B cell (primary cell): ENCODE measurements at regions not wholly inside any gene's neighbourhood (a gene's known extent, or its start where the extent isn't known, plus 50 kb on each side); places are given as distances from the start of the nearest gene placed in this dataset.

Experiments used
- ATAC-seq: fragments of 200-7000 bp; cut with Tn5 transposase; one replicate; pipeline ENCODE4 v1.10.0; 2021; ENCODE audit warnings: low read depth, mild to moderate bottlenecking, moderate number of reproducible peaks, moderate library complexity
- CTCF ChIA-PET: fragments of 350-600 bp; sonication (Branson Sonifier 250); formaldehyde crosslinking; loops from one replicate; lab custom pipeline; 2021; ENCODE audit warnings: antibody characterized with exemption, inconsistent platforms; lab: Charles Lee
- POLR2A ChIA-PET: fragments of 350-600 bp; sonication (Branson Sonifier 250); formaldehyde crosslinking; loops from one replicate; lab custom pipeline; 2021; ENCODE audit warnings: antibody characterized with exemption; lab: Charles Lee
- DNase-seq: peaks from one replicate; pipeline ENCODE4 v3.0.0; 2013
- H2AFZ ChIP-seq: 2 replicates; pipeline ENCODE4 v1.6.1; 2012; ENCODE audit warnings: mild to moderate bottlenecking, low read depth, low read length; ENCODE audit not compliant: insufficient read depth, poor library complexity, severe bottlenecking
- H3K27ac ChIP-seq, 2 donors: 1 replicate in 1 of 2; 2 replicates in 1 of 2; pipeline ENCODE4 v1.5.1; 2012 to 2013; ENCODE audit warnings: low read length in 2 of 2, mild to moderate bottlenecking in 2 of 2, moderate library complexity in 1 of 2
- H3K27me3 ChIP-seq, 4 experiments: fragments of 200-600 bp in 1 of 4; sonication (generic) in 1 of 4; replicated peaks in 1 of 4; 1 replicate in 2 of 4; 2 replicates in 2 of 4; pipeline versions ENCODE4 v1.6.1 to v1.7.0; 2013 to 2016; ENCODE audit warnings: low read length in 3 of 4, mild to moderate bottlenecking in 2 of 4, mixed read lengths in 1 of 4, moderate library complexity in 1 of 4; ENCODE audit not compliant: insufficient read depth in 4 of 4, control insufficient read depth in 3 of 4; ENCODE audit errors: control extremely low read depth in 1 of 4
- H3K36me3 ChIP-seq, 2 experiments: replicated peaks in 1 of 2; 1 replicate in 1 of 2; 2 replicates in 1 of 2; pipeline versions ENCODE4 v1.6.1 to v1.7.1; 2013; ENCODE audit warnings: low read length in 1 of 2; ENCODE audit not compliant: insufficient read depth in 2 of 2, control insufficient read depth in 1 of 2; ENCODE audit errors: control extremely low read depth in 1 of 2, extremely low read depth in 1 of 2
- H3K4me1 ChIP-seq, 2 donors: fragments of 200-600 bp in 1 of 2; sonication (generic) in 1 of 2; 1 replicate in 1 of 2; 2 replicates in 1 of 2; pipeline versions ENCODE4 v1.5.1 to v1.6.1; 2013 to 2017; ENCODE audit warnings: low read length in 2 of 2; ENCODE audit not compliant: control insufficient read depth in 2 of 2, insufficient read depth in 2 of 2
- H3K4me2 ChIP-seq: replicated peaks from 2 replicates; pipeline ENCODE3; 2012; ENCODE audit warnings: mild to moderate bottlenecking, low read depth, low read length; ENCODE audit not compliant: poor library complexity, severe bottlenecking
- H3K4me3 ChIP-seq, 5 experiments: fragments of 200-600 bp in 1 of 5; sonication (generic) in 1 of 5; 1 replicate in 3 of 5; 2 replicates in 2 of 5; pipeline versions ENCODE4 v1.5.1 to v1.7.0; 2011 to 2016; ENCODE audit warnings: low read length in 4 of 5, mild to moderate bottlenecking in 4 of 5, low read depth in 2 of 5, control low read depth in 1 of 5, moderate library complexity in 1 of 5; ENCODE audit not compliant: insufficient read depth in 1 of 5; ENCODE audit errors: control extremely low read depth in 1 of 5, extremely low read depth in 1 of 5
- H3K79me2 ChIP-seq: fragments of 200-600 bp; sonication (generic); one replicate; pipeline ENCODE4 v1.6.0; 2016; ENCODE audit warnings: low read length; ENCODE audit not compliant: control insufficient read depth, insufficient read depth
- H3K9ac ChIP-seq: fragments of 200-600 bp; sonication (generic); 2 replicates; pipeline ENCODE4 v1.6.1; 2017; ENCODE audit warnings: mild to moderate bottlenecking, low read length, moderate library complexity
- H3K9me3 ChIP-seq, 3 donors: one replicate each; pipeline versions ENCODE4 v1.6.1 to v1.7.1; 2013; ENCODE audit warnings: low read length in 2 of 3; ENCODE audit not compliant: control insufficient read depth in 2 of 3, insufficient read depth in 1 of 3; ENCODE audit errors: control extremely low read depth in 1 of 3
- H4K20me1 ChIP-seq: 2 replicates; pipeline ENCODE4 v1.6.0; 2012; ENCODE audit warnings: mild to moderate bottlenecking, low read length; ENCODE audit not compliant: insufficient read depth, control insufficient read depth, poor library complexity, severe bottlenecking
- H3K27ac Mint-ChIP-seq: one replicate; pipeline ENCODE4 v1.8.0; 2021; ENCODE audit warnings: mixed read lengths
- H3K27me3 Mint-ChIP-seq: one replicate; pipeline ENCODE4 v1.8.0; 2021; ENCODE audit warnings: mixed read lengths
- H3K4me1 Mint-ChIP-seq: one replicate; pipeline ENCODE4 v1.8.0; 2021; ENCODE audit warnings: mixed read lengths
- H3K4me3 Mint-ChIP-seq: one replicate; pipeline ENCODE4 v1.8.0; 2021; ENCODE audit warnings: mixed read lengths
- H3K9me3 Mint-ChIP-seq: one replicate; pipeline ENCODE4 v1.8.0; 2022; ENCODE audit warnings: mixed read lengths; ENCODE audit not compliant: insufficient read depth
- CTCF ChIP-seq: fragments of 200-600 bp; IDR thresholded peaks from one replicate; pipeline ENCODE4 v1.8.0; 2022; ENCODE audit warnings: antibody characterized with exemption, mild to moderate bottlenecking
- EZH2 ChIP-seq: IDR thresholded peaks from 2 replicates; pipeline ENCODE4 v1.6.1; 2012; ENCODE audit warnings: borderline replicate concordance, low read depth, mild to moderate bottlenecking, moderate library complexity, low read length; ENCODE audit not compliant: insufficient read depth, poor library complexity, severe bottlenecking
- WGBS: methylation state at CpG from one replicate; pipeline ENCODE4 v1.1.5; 2013; ENCODE audit warnings: missing lambda C conversion rate; ENCODE audit not compliant: insufficient coverage; 5-methylcytosine and 5-hydroxymethylcytosine counted together
- intact Hi-C: fragments of 100-400 bp; cut with micrococcal nuclease; formaldehyde crosslinking; loops from one replicate; pipeline ENCODE4 v1.10.0; 2022

GRCh38 chr7:39825401-39825980 is 124.6 kb upstream of the CDK13 start:
- ChIA-PET CTCF (no interaction called here), POLR2A (no interaction called here)
- no peaks in the 10 kb centered on the region for H4K20me1 ChIP-seq
- peaks cover 2% of the 10 kb centered on the region for H3K4me1 Mint-ChIP-seq
- H3K27me3 Mint-ChIP-seq: peaks cover 46% of the 10 kb centered on the region
- H3K79me2 ChIP-seq: no peaks in the 10 kb centered on the region
- H3K9ac ChIP-seq: no peak overlapping the region
- no peak overlapping the region for H3K27ac ChIP-seq
- TF ChIP-seq EZH2 (no peak), CTCF (no peak)
- DNase-seq (no peak), ATAC-seq (no peak)
- H3K9me3 ChIP-seq: no peaks in the 10 kb centered on the region
- H3K4me1 ChIP-seq: no peaks in the 10 kb centered on the region
- H3K4me2 ChIP-seq: no peak overlapping the region
- no peak overlapping the region for H3K4me3 ChIP-seq
- H3K4me3 Mint-ChIP-seq: no peak overlapping the region
- H3K27me3 ChIP-seq: peaks cover 0 to 9% (median 3%) of the 10 kb centered on the region in 4 experiments
- no peak overlapping the region for H2AFZ ChIP-seq
- intact Hi-C loops: no loop called here
- WGBS: no CpG with 5 or more reads among the region's 6 CpGs
- no peaks in the 10 kb centered on the region for H3K36me3 ChIP-seq
- no peaks in the 10 kb centered on the region for H3K9me3 Mint-ChIP-seq
- H3K27ac Mint-ChIP-seq: no peak overlapping the region

GRCh38 chr7:39826166-39826565 is 123.9 kb upstream of the CDK13 start:
- H3K27me3 Mint-ChIP-seq: peaks cover 50% of the 10 kb centered on the region
- H3K27ac Mint-ChIP-seq: no peak overlapping the region
- no peak overlapping the region for H3K4me2 ChIP-seq
- H3K36me3 ChIP-seq: no peaks in the 10 kb centered on the region
- DNase-seq (no peak), ATAC-seq (no peak)
- H2AFZ ChIP-seq: no peak overlapping the region
- CTCF ChIA-PET: no interaction called here
- POLR2A ChIA-PET: no interaction called here
- intact Hi-C loops: no loop called here
- no CpG with 5 or more reads among the region's 2 CpGs for WGBS
- peaks cover 0 to 9% (median 3%) of the 10 kb centered on the region in 4 experiments for H3K27me3 ChIP-seq
- H3K9me3 Mint-ChIP-seq: no peaks in the 10 kb centered on the region
- no peak overlapping the region for H3K4me3 ChIP-seq
- H3K4me1 Mint-ChIP-seq: peaks cover 2% of the 10 kb centered on the region
- H3K4me3 Mint-ChIP-seq: no peak overlapping the region
- H3K9me3 ChIP-seq: no peaks in the 10 kb centered on the region
- no peaks in the 10 kb centered on the region for H4K20me1 ChIP-seq
- TF ChIP-seq EZH2 (no peak), CTCF (no peak)
- H3K4me1 ChIP-seq: no peaks in the 10 kb centered on the region
- no peak overlapping the region for H3K9ac ChIP-seq
- no peaks in the 10 kb centered on the region for H3K79me2 ChIP-seq
- H3K27ac ChIP-seq: no peak overlapping the region
